H1 (cell line): ENCODE measurements at regions not wholly inside any gene's neighbourhood (a gene's known extent, or its start where the extent isn't known, plus 50 kb on each side); places are given as distances from the start of the nearest gene placed in this dataset.
A peak's percentile ranks its signal among the peaks of the same experiment; 100 is the strongest.

ENCODE experiments used
- CTCF ChIA-PET: fragments of 300-600 bp; sonication (Branson Sonifier 250); formaldehyde crosslinking; loops from one replicate; lab custom pipeline; 2021; ENCODE audit not compliant: partially characterized antibody; lab: Charles Lee
- POLR2A ChIA-PET: fragments of 300-600 bp; sonication (Branson Sonifier 250); formaldehyde crosslinking; loops from one replicate; lab custom pipeline; 2021; ENCODE audit warnings: inconsistent platforms; ENCODE audit not compliant: partially characterized antibody; lab: Charles Lee
- DNase-seq, 2 experiments: peaks; one replicate each; pipeline versions ENCODE4 v3.0.0 to v3.0.0-alpha.2; 2010 to 2022; ENCODE audit warnings: low spot score in 2 of 2, low read depth in 1 of 2, mixed read lengths in 1 of 2
- FAIRE-seq: peaks from 2 replicates; lab custom pipeline; 2011; peaks lifted over from hg19 to GRCh38; lab: Jason Lieb, UNC
- H2AFZ ChIP-seq: 2 replicates; pipeline ENCODE4 v1.8.1; 2012; ENCODE audit warnings: low read length, inconsistent platforms
- H2AK5ac ChIP-seq: 2 replicates; pipeline ENCODE4 v1.6.1; 2013; ENCODE audit warnings: low read depth, low read length
- H2BK120ac ChIP-seq: replicated peaks from 2 replicates; pipeline ENCODE3; 2013; ENCODE audit warnings: low read depth, low read length, inconsistent platforms
- H2BK12ac ChIP-seq: 2 replicates; pipeline ENCODE4 v1.6.1; 2013; ENCODE audit warnings: low read depth, low read length
- H2BK15ac ChIP-seq: 2 replicates; pipeline ENCODE4 v1.6.1; 2013; ENCODE audit warnings: low read length
- H2BK20ac ChIP-seq: 2 replicates; pipeline ENCODE4 v1.6.1; 2013; ENCODE audit warnings: low read length
- H2BK5ac ChIP-seq: 2 replicates; pipeline ENCODE4 v1.6.1; 2013; ENCODE audit warnings: low read depth, low read length
- H3K14ac ChIP-seq: 2 replicates; pipeline ENCODE4 v1.6.1; 2013; ENCODE audit warnings: inconsistent platforms; ENCODE audit not compliant: insufficient read length
- H3K18ac ChIP-seq: 2 replicates; pipeline ENCODE4 v1.6.1; 2013; ENCODE audit warnings: low read length; ENCODE audit errors: extremely low read depth
- H3K23ac ChIP-seq: 2 replicates; pipeline ENCODE4 v1.6.1; 2013; ENCODE audit warnings: inconsistent platforms; ENCODE audit not compliant: insufficient read length
- H3K23me2 ChIP-seq: 2 replicates; pipeline ENCODE4 v1.6.1; 2013; ENCODE audit warnings: low read depth, low read length
- H3K27ac ChIP-seq: 2 replicates; pipeline ENCODE4 v1.6.1; 2011; ENCODE audit warnings: low read depth, low read length, inconsistent platforms
- H3K27me3 ChIP-seq, 4 experiments: replicated peaks in 1 of 4; 1 replicate in 1 of 4; 2 replicates in 3 of 4; pipeline versions ENCODE4 v1.6.1 to v1.8.1; 2011 to 2013; ENCODE audit warnings: low read length in 3 of 4, mild to moderate bottlenecking in 3 of 4, inconsistent platforms in 2 of 4, mixed read lengths in 2 of 4, moderate library complexity in 1 of 4; ENCODE audit not compliant: control insufficient read depth in 3 of 4, insufficient read depth in 3 of 4; ENCODE audit errors: extremely low read depth in 1 of 4
- H3K36me3 ChIP-seq, 4 experiments: 2 replicates each; pipeline versions ENCODE4 v1.6.1 to v1.8.1; 2011 to 2013; ENCODE audit warnings: mild to moderate bottlenecking in 4 of 4, low read length in 3 of 4, moderate library complexity in 2 of 4, control low read depth in 1 of 4, inconsistent platforms in 1 of 4; ENCODE audit not compliant: insufficient read depth in 4 of 4, control insufficient read depth in 2 of 4
- H3K4ac ChIP-seq: replicated peaks from 2 replicates; pipeline ENCODE3; 2013; ENCODE audit warnings: low read length, low read depth, mixed read lengths, inconsistent platforms; ENCODE audit not compliant: insufficient read length
- H3K4me1 ChIP-seq, 4 experiments: replicated peaks in 1 of 4; 1 replicate in 1 of 4; 2 replicates in 3 of 4; pipeline versions ENCODE4 v1.6.1 to v1.8.1; 2011 to 2013; ENCODE audit warnings: low read length in 3 of 4, inconsistent platforms in 2 of 4, mixed read lengths in 1 of 4; ENCODE audit not compliant: insufficient read depth in 4 of 4, control insufficient read depth in 3 of 4
- H3K4me2 ChIP-seq, 2 experiments: 2 replicates each; pipeline versions ENCODE4 v1.6.1 to v1.8.1; 2011 to 2013; ENCODE audit warnings: low read depth in 2 of 2, low read length in 2 of 2, control low read depth in 1 of 2, inconsistent platforms in 1 of 2, mild to moderate bottlenecking in 1 of 2; ENCODE audit not compliant: insufficient read depth in 1 of 2
- H3K4me3 ChIP-seq, 4 experiments: fragments of 200-600, 300-600 bp in 1 of 4; sonication (generic), shearing (Covaris generic), sonication (Bioruptor Twin) in 1 of 4; 2 replicates each; pipeline versions ENCODE4 v1.5.1 to v1.8.1; 2011 to 2016; ENCODE audit warnings: low read length in 4 of 4, low read depth in 3 of 4, control low read depth in 2 of 4, inconsistent platforms in 2 of 4, mild to moderate bottlenecking in 2 of 4, mixed read lengths in 1 of 4, moderate library complexity in 1 of 4; ENCODE audit not compliant: insufficient read depth in 2 of 4; ENCODE audit errors: extremely low read depth in 1 of 4
- H3K56ac ChIP-seq: replicated peaks from 2 replicates; pipeline ENCODE3; 2013; ENCODE audit warnings: low read depth, mild to moderate bottlenecking, mixed read lengths, low read length, inconsistent platforms; ENCODE audit not compliant: insufficient read length
- H3K79me1 ChIP-seq: 2 replicates; pipeline ENCODE4 v1.6.1; 2013; ENCODE audit warnings: low read depth, low read length, control low read depth
- H3K79me2 ChIP-seq, 2 experiments: 2 replicates each; pipeline versions ENCODE4 v1.6.1 to v1.8.1; 2012 to 2013; ENCODE audit warnings: low read length in 2 of 2, mild to moderate bottlenecking in 2 of 2, inconsistent platforms in 1 of 2; ENCODE audit not compliant: insufficient read depth in 2 of 2, control insufficient read depth in 1 of 2
- H3K9ac ChIP-seq, 4 experiments: replicated peaks in 1 of 4; 1 replicate in 1 of 4; 2 replicates in 3 of 4; pipeline versions ENCODE4 v1.6.1 to v1.8.1; 2011 to 2013; ENCODE audit warnings: low read depth in 3 of 4, low read length in 3 of 4, control low read depth in 2 of 4, mild to moderate bottlenecking in 2 of 4, moderate library complexity in 2 of 4, inconsistent platforms in 1 of 4; ENCODE audit errors: extremely low read depth in 1 of 4
- H3K9me3 ChIP-seq, 2 experiments: 2 replicates each; pipeline versions ENCODE4 v1.6.1 to v1.8.1; 2012 to 2013; ENCODE audit warnings: mild to moderate bottlenecking in 2 of 2, moderate library complexity in 2 of 2, control low read depth in 1 of 2, inconsistent platforms in 1 of 2, low read depth in 1 of 2, low read length in 1 of 2, mixed read lengths in 1 of 2; ENCODE audit not compliant: insufficient read depth in 2 of 2
- H4K20me1 ChIP-seq, 2 experiments: replicated peaks in 1 of 2; 2 replicates each; pipeline versions ENCODE3 to v1.8.1; 2011 to 2013; ENCODE audit warnings: inconsistent platforms in 2 of 2, low read length in 2 of 2, mild to moderate bottlenecking in 1 of 2; ENCODE audit not compliant: insufficient read depth in 2 of 2, control insufficient read depth in 1 of 2
- H4K5ac ChIP-seq: 2 replicates; pipeline ENCODE4 v1.6.1; 2013; ENCODE audit warnings: low read length, low read depth, mixed read lengths, inconsistent platforms; ENCODE audit not compliant: insufficient read length
- H4K8ac ChIP-seq: 2 replicates; pipeline ENCODE4 v1.8.0; 2013; ENCODE audit warnings: mild to moderate bottlenecking, moderate library complexity, low read length, inconsistent platforms; ENCODE audit not compliant: insufficient read depth; ENCODE audit errors: extremely low read depth
- H4K91ac ChIP-seq: replicated peaks from 2 replicates; pipeline ENCODE3; 2013; ENCODE audit warnings: low read length, mixed read lengths, inconsistent platforms; ENCODE audit not compliant: insufficient read length
- CTCF ChIP-seq, 3 experiments: IDR thresholded peaks; 1 replicate in 2 of 3; 2 replicates in 1 of 3; pipeline versions ENCODE4 v1.5.1 to v1.6.1; 2011; ENCODE audit warnings: low read length in 3 of 3, mild to moderate bottlenecking in 3 of 3, inconsistent platforms in 2 of 3, low read depth in 1 of 3, moderate library complexity in 1 of 3; ENCODE audit not compliant: insufficient read depth in 1 of 3; ENCODE audit errors: control extremely low read depth in 1 of 3
- EGR1 ChIP-seq: IDR thresholded peaks from 2 replicates; pipeline ENCODE4 v1.6.1; 2011; ENCODE audit warnings: low read depth, low read length, borderline replicate concordance
- FOSL1 ChIP-seq: IDR thresholded peaks from 2 replicates; pipeline ENCODE4 v1.6.1; 2011; ENCODE audit warnings: mild to moderate bottlenecking, low read depth, low read length, moderate library complexity; ENCODE audit not compliant: insufficient read depth
- JUND ChIP-seq: IDR thresholded peaks from 2 replicates; pipeline ENCODE4 v1.6.1; 2011; ENCODE audit warnings: mild to moderate bottlenecking, improper control_type of control experiment, low read length
- NRF1 ChIP-seq: IDR thresholded peaks from 2 replicates; pipeline ENCODE4 v1.6.1; 2011; ENCODE audit warnings: mild to moderate bottlenecking, low read depth, low read length, improper control_type of control experiment
- SP2 ChIP-seq: IDR thresholded peaks from 2 replicates; pipeline ENCODE4 v1.6.1; 2012; ENCODE audit warnings: mild to moderate bottlenecking, low read length, inconsistent platforms
- WGBS, 2 experiments: shearing (Covaris generic) in 1 of 2; methylation state at CpG; one replicate each; pipeline versions ENCODE4 v1.1.6 to v1.1.7; 2013 to 2015; ENCODE audit warnings: low lambda C conversion rate in 2 of 2, mixed read lengths in 2 of 2, inconsistent platforms in 1 of 2, low coverage in 1 of 2, missing lambda C conversion rate in 1 of 2; ENCODE audit not compliant: insufficient replicate concordance in 2 of 2, insufficient coverage in 1 of 2, insufficient read length in 1 of 2; ENCODE audit errors: extremely low coverage in 1 of 2, missing lambda C conversion rate in 1 of 2; 5-methylcytosine and 5-hydroxymethylcytosine counted together

- Histone ChIP-seq H2BK15ac (no peak overlapping the region), H3K23me2 (no peaks in the 10 kb centered on the region), H4K91ac (peak overlapping the region; percentile 15), H2BK12ac (no peak overlapping the region; the same call in 1 of the 2 replicates), H3K27ac (no peak overlapping the region), H4K8ac (peak overlapping the region; percentile 3; the same call in 1 of the 2 replicates), H3K4me3 (no peak overlapping the region), H4K5ac (no peak overlapping the region), H2AK5ac (no peak overlapping the region), H3K4me1 (peaks cover 6 to 22% (median 17%) of the 10 kb centered on the region in 4 experiments), H3K14ac (no peak overlapping the region), H3K9ac (no peak overlapping the region), H3K9me3 (no peaks in the 10 kb centered on the region), H3K79me2 (no peaks in the 10 kb centered on the region), H2BK5ac (0 out of 2 replicates have a peak overlapping the region, but pooled peaks have one; percentile 40), H3K36me3 (no peaks in the 10 kb centered on the region), H4K20me1 (no peaks in the 10 kb centered on the region), H3K18ac (no peak overlapping the region), H3K4me2 (no peak overlapping the region), H3K56ac (no peak overlapping the region), H2BK120ac (no peak overlapping the region), H2AFZ (no peak overlapping the region), H3K23ac (no peak overlapping the region), H3K27me3 (no peaks in the 10 kb centered on the region), H2BK20ac (0 out of 2 replicates have a peak overlapping the region, but pooled peaks have one; percentile 1), H3K79me1 (no peaks in the 10 kb centered on the region), H3K4ac (no peak overlapping the region)
- no peak for FAIRE-seq
- no peak for DNase-seq
- TF ChIP-seq FOSL1 (no peak), EGR1 (no peak), NRF1 (no peak), JUND (no peak), CTCF (IDR thresholded peaks at IDR 0.05; ENCODE audit: control extremely low read depth in 1 of 3, insufficient read depth in 1 of 3, low read depth in 1 of 3, low read length in 3 of 3) (no peak), SP2 (no peak)
- ChIA-PET POLR2A (interaction anchor here (1.4 kb wide), 1 partner anchor 134 kb away, joined by 4 read pairs; no protein-coding TSS in a partner anchor), CTCF (interaction anchor here (0.6 to 3.0 kb wide), 5 partner anchors 9 to 473 kb away, joined by 3 to 16 read pairs (median 4); no protein-coding TSS in a partner anchor)
- WGBS, 2 experiments = 89% methylated on average over 24 of the region's 24 CpGs; no CpG with 5 or more reads in 1 of the 2 experiments
Measured at GRCh38 chr10:78176320-78177317, 143.0 kb downstream of the RPS24 start.
